RWPE2 (cell line): ENCODE measurements at regions not wholly inside any gene's neighbourhood (a gene's known extent, or its start where the extent isn't known, plus 50 kb on each side); places are given as distances from the start of the nearest gene placed in this dataset.
"Not testable (repeated sequence)": the region's sequence is repeated elsewhere in the genome, so short reads cannot be mapped to it uniquely, and the experiment has no call there.

ENCODE experiments used
- ATAC-seq: fragments of 200-7000 bp; cut with Tn5 transposase; 3 replicates; pipeline ENCODE4 v1.9.1; 2021; ENCODE audit warnings: low read depth
- DNase-seq: peaks from one replicate; pipeline ENCODE4 v3.0.0-alpha.2; 2020; ENCODE audit warnings: low spot score
- H3K27ac ChIP-seq: fragments of 450-650 bp; 2 replicates; pipeline ENCODE4 v1.5.1; 2017; ENCODE audit warnings: mild to moderate bottlenecking; ENCODE audit not compliant: poor library complexity, severe bottlenecking
- H3K27me3 ChIP-seq: fragments of 250-450 bp; sonication (Bioruptor Pico); 2 replicates; pipeline ENCODE4 v1.5.1; 2021; ENCODE audit warnings: mild to moderate bottlenecking, moderate library complexity; ENCODE audit not compliant: insufficient read depth, poor library complexity, severe bottlenecking
- H3K36me3 ChIP-seq: fragments of 250-450 bp; sonication (Bioruptor Pico); 2 replicates; pipeline ENCODE4 v1.5.1; 2020; ENCODE audit warnings: low read depth, mild to moderate bottlenecking, moderate library complexity
- H3K4me1 ChIP-seq: fragments of 250-450 bp; sonication (Bioruptor Pico); 2 replicates; pipeline ENCODE4 v1.5.1; 2021; ENCODE audit warnings: mild to moderate bottlenecking, moderate library complexity; ENCODE audit not compliant: insufficient read depth, poor library complexity, severe bottlenecking
- H3K4me3 ChIP-seq: fragments of 250-450 bp; sonication (Bioruptor Pico); 2 replicates; pipeline ENCODE4 v1.5.1; 2021; ENCODE audit warnings: mild to moderate bottlenecking, moderate library complexity; ENCODE audit not compliant: severe bottlenecking
- H3K9me3 ChIP-seq: fragments of 250-450 bp; sonication (Bioruptor Pico); 2 replicates; pipeline ENCODE4 v1.5.1; 2021; ENCODE audit warnings: mild to moderate bottlenecking, moderate library complexity; ENCODE audit not compliant: severe bottlenecking
- CTCF ChIP-seq: fragments of 450-650 bp; IDR thresholded peaks from one replicate; pipeline ENCODE4 v1.5.1; 2017; ENCODE audit warnings: mild to moderate bottlenecking, moderate library complexity; ENCODE audit not compliant: poor library complexity, severe bottlenecking

- H3K9me3 ChIP-seq: no peaks in the 10 kb centered on the region
- DNase-seq (no peak), ATAC-seq (no peak)
Observed at GRCh38 chr7:53229202-53229601, 193.8 kb downstream of the POM121L12 start.

GRCh38 chr7:53237344-53237913, 202.0 kb downstream of the POM121L12 start:
- H3K4me1 ChIP-seq: no peaks in the 10 kb centered on the region
- no peak for TF ChIP-seq CTCF
- H3K27ac ChIP-seq: no peak overlapping the region
- no peak for ATAC-seq
- no peak for DNase-seq
- H3K4me3 ChIP-seq: no peak overlapping the region
- H3K9me3 ChIP-seq: no peaks in the 10 kb centered on the region
- peaks cover 5% of the 10 kb centered on the region for H3K27me3 ChIP-seq
- H3K36me3 ChIP-seq: no peaks in the 10 kb centered on the region

More at GRCh38 chr7:53229202-53229601, 193.8 kb downstream of the POM121L12 start:
- Histone ChIP-seq H3K27ac (no peak overlapping the region), H3K27me3 (peaks cover 14% of the 10 kb centered on the region), H3K36me3 (no peaks in the 10 kb centered on the region), H3K4me1 (no peaks in the 10 kb centered on the region), H3K4me3 (no peak overlapping the region)
- TF ChIP-seq CTCF: no peak

- Histone ChIP-seq H3K27me3 (no peaks in the 10 kb centered on the region), H3K4me3 (no peak overlapping the region), H3K27ac (no peak overlapping the region), H3K9me3 (no peaks in the 10 kb centered on the region), H3K36me3 (no peaks in the 10 kb centered on the region), H3K4me1 (no peaks in the 10 kb centered on the region)
- TF ChIP-seq CTCF: no peak
- no peak for ATAC-seq
- no peak for DNase-seq
Observed at GRCh38 chr7:53238021-53238605, 202.7 kb downstream of the POM121L12 start.

GRCh38 chr7:53239151-53239550, 203.7 kb downstream of the POM121L12 start:
- H3K27me3 ChIP-seq: not testable (repeated sequence)

GRCh38 chr7:53245721-53246120, 210.3 kb downstream of the POM121L12 start:
- no peak overlapping the region for H3K4me3 ChIP-seq
- H3K4me1 ChIP-seq: no peaks in the 10 kb centered on the region
- H3K27ac ChIP-seq: no peak overlapping the region
- no peaks in the 10 kb centered on the region for H3K9me3 ChIP-seq
- no peaks in the 10 kb centered on the region for H3K36me3 ChIP-seq
- ATAC-seq: no peak
- DNase-seq: no peak
- TF ChIP-seq CTCF: no peak
- no peaks in the 10 kb centered on the region for H3K27me3 ChIP-seq

More at GRCh38 chr7:53239151-53239550, 203.7 kb downstream of the POM121L12 start:
- not testable (repeated sequence) for H3K27ac ChIP-seq, ATAC-seq, DNase-seq, H3K4me3 ChIP-seq, H3K4me1 ChIP-seq, H3K36me3 ChIP-seq, H3K9me3 ChIP-seq
